ENCODE measurements at regions not wholly inside any gene's neighbourhood (a gene's known extent, or its start where the extent isn't known, plus 50 kb on each side); places are given as distances from the start of the nearest gene placed in this dataset.

DNA sequence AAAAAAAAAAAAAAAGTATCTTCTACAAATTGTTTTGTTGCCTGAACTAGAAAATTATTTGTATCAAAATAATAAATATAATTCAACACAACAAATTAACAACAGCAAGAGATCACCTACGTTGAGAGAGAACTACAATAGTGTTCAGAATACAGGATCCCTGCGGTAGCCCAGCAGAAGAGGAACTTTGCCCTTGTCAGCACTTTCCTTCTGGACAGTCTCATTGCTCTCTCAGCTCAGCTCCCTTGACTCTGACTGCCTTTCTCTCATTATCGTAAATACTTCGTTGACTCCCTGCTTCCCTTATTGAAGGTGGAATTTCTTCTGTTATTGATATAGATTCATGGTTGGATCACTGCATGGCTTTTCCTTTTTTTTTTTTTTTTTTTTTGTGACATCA, 469.5 kb upstream of the VSTM2A start:
- TF ChIP-seq, protein P1, sequence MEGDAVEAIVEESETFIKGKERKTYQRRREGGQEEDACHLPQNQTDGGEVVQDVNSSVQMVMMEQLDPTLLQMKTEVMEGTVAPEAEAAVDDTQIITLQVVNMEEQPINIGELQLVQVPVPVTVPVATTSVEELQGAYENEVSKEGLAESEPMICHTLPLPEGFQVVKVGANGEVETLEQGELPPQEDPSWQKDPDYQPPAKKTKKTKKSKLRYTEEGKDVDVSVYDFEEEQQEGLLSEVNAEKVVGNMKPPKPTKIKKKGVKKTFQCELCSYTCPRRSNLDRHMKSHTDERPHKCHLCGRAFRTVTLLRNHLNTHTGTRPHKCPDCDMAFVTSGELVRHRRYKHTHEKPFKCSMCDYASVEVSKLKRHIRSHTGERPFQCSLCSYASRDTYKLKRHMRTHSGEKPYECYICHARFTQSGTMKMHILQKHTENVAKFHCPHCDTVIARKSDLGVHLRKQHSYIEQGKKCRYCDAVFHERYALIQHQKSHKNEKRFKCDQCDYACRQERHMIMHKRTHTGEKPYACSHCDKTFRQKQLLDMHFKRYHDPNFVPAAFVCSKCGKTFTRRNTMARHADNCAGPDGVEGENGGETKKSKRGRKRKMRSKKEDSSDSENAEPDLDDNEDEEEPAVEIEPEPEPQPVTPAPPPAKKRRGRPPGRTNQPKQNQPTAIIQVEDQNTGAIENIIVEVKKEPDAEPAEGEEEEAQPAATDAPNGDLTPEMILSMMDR (IDR thresholded peaks at IDR 0.05): no peak
- TF ChIP-seq POLR2A (IDR thresholded peaks at IDR 0.05): no peak
